ENCODE measurements at regions not wholly inside any gene's neighbourhood (a gene's known extent, or its start where the extent isn't known, plus 50 kb on each side); places are given as distances from the start of the nearest gene placed in this dataset.
"Not testable (repeated sequence)": the region's sequence is repeated elsewhere in the genome, so short reads cannot be mapped to it uniquely, and the experiment has no call there.

DNA sequence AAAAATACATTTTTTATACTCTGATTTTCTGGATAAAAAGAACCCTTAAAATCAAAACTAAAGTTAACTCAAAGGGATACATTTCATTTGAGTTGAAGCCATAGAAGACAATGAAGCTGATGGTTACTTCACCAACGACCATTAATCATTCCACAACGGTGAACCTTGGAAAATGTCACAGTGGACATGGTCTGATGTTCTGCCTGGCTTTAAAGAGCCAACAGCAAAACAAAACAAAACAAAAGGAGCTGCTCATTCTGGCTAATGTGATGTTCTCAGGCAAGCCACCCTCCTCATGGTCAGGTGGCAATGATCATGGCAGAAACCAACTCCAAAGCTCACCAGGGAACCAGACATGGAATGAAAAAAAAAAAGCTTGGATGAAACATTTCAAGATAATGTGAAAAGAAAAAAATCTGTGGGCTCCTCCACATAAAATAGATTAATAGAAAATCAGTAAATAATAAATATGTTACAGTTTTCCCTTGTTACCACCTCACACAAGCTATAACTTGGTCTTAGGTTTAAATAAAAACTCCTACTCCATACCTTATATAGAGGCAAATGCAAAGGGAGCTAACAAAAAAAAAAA lies 90.1 kb upstream of the SERTAD2 start:
- no peak for DNase-seq (ENCODE audit: low spot score)

DNA sequence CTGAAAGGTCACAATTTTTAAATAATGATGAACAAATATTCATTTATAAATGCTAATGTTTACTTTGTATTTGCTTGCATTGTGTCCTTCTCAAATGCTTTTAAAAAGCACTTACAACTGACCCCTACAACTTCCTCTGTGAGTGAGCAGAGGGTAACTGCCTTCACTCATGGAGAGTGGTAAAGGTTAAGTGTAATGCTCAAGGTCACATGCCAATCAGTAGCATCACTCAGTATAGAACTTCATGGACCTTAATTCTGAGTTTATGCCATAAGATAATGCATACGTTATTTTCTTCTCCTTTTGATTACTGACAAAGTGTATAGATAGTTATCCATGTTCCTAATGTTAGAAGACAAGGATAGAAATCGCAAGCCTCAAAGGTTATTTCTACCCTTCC lies 91.8 kb upstream of the SERTAD2 start:
- no peak for DNase-seq (ENCODE audit: low spot score)

DNA sequence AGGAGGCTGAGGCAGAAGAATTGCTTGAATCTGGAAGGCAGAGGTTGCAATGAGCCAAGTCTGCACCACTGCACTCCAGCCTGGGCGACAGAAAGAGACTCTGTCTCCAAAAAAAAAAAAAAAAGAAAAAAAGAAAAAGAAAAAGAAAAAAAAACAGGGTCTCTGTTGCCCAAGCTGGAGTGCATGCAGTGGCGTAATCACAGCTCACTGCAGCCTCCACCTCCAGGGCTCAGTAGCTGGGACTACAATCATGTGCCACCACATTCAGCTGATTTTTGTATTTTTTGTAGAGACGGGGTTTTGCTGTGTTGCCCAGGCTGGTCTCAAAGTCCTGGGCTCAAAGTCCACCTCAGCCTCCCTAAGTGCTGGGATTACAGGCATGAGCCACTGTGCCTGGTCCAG lies 94.0 kb upstream of the SERTAD2 start:
- DNase-seq (ENCODE audit: low spot score) = not testable (repeated sequence)

DNA sequence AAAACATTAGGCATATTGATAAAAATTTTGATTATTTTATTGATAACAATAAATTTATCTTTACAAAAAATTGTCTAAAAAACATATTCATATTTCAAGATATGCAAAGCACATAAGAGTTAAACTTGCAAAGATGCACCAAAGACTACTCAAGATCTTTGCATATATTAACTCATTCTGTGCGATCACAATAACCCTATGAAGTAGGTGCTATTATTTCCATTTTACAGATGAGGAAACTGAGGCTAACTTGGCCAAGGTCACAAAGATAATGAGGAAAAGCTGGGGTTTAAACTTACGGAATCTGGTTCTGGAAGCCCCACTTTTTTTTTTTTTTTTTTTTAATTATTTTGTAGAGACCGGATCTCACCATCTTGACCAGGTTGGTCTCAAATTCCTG lies 94.4 kb upstream of the SERTAD2 start:
- DNase-seq (ENCODE audit: low spot score) = no peak

DNA sequence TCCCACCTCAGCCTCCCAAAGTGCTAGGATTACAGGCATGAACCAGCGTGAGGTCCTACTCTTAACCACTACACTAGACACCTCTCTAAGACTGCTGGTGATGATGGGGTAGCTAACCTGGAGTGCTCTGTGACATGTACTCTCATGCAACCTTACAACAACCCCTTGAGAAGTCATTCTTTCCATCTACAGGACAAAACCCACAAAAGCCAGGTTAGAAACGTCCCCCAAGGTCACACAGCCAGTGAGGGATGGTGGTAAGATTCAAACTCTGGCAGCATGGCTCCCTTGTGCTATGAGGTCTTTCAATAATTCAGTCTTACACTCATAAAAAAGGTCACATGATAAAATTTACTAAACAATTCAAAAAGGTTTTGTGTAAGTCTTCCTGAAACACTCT lies 94.8 kb upstream of the SERTAD2 start:
- no peak for DNase-seq (ENCODE audit: low spot score)

DNA sequence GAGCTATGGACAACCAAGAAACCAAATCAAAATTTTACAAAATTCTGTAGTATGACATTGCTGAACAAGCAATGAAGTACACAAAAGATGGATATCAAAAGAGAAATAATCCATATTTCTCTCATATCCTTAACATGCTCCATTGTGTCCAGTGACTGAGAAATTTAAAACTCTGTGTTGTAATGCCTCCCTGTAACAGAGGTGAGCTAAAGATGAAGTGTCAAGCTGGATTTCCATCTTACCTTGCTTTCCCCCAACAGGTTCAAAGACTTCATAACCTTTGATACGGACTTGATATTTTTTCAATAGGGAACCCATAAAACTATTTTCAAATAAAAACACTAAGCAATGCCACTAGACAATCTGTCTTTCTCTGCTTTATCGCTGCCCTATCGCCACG lies 95.7 kb upstream of the SERTAD2 start:
- DNase-seq (ENCODE audit: low spot score) = no peak

DNA sequence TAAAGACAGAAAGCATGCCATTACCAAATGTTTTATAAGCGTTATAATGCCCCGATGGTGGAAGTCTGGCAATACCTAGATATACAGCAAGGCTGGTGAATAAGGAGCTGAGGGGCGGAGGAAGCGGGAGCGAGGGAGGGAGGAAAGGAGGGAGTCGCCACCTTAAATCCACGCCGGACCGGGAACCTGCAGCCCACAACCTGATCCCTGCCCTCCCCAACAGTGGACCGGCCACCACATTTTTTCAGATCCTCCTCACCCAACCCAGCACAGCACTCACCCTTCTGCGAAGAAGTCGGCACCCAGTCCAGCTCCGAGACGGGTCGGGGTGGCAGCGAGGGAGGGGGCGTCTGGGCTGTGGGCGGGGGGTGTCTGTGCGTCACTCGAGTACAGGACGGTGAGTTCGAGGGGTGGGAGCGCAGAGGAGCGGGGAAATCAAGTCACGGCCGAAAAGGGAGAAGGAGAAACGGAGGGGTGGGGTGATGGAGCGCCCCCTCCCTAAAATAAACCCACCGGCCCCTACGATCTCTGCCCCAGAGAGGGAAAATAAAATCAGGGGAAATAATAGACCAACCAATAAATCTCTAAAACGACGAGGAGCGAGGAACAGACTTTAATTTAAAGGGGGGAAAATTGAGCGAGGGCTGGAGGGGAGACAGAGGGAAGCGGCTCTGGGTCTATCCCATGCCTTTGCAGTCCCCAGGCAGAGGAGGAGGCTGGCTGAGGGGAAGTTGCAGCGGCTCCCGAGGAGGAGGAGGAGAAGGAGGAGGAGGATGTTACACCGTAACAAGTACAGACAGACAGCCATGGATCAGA lies 96.5 kb upstream of the SERTAD2 start:
- DNase-seq (ENCODE audit: low spot score) = no peak

DNA sequence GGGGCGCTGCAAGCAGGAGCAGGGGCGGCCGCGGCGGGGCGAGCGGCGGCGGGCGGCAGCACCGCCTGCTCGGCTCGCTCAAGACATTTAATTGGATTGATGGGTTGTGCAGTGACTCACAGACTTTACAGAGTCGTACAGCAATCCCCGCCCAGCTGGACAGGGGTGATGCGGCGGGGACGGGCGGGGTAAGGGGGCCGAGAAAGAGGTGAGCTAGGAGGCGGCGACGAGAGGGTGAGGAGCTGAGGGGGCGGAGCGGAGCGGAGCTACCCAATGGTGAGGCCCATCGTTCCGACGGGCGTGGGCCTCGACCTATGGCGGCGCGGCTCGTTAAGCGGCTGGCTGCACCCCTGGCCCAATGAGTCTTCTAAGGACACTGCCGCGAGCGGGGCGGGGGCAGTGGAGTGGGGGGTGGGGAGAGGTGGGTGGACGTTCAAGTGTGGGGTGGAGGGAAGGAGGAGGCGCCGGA lies 97.1 kb upstream of the SERTAD2 start:
- peak; percentile 99 for DNase-seq (ENCODE audit: low spot score)

DNA sequence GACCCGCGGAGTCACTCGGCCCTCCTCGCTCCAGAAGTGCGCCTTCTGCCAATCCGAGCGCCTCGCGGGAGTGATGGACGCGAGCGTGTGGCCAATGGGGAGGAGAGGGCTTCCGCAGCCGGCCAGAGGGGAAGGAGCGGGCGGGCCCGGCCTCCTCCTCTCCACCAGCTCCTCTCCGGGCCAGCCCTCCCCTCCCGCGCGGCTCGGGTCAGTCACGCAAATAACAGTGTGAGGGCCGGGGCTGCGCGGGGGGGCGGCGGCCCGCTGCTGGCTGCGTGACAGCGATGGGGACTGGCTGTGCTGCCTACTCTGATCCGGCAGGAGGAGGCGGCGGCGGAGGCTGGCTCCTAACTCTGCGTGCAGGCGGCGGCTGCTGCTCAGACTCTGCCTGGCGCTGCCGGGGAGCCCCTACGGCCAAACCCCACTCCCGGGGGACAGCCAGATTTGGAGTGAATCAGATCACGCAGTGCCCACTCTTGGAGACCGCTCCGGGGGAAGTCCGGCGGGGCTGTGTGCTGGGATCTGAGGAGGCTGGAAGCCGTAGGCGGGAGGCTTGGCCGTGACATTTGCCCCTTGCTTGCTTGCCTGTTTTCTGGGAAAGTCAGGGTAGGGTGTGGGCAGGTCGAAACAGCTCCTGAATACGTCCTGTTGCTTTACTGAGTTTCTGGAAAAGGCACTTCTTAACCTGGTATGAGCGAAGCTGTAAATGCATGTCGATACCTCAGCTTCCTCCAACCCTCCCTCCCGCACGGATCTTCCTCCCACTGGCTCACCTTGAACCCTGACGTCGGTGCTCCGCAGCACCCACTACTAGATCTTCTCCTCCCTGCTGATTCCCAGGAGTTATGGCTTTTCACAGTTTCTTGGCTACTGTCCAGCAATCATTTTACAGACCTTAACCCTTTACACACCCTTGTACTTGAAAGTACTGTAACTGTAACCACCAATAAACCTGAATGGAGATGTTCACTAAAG lies 97.9 kb upstream of the SERTAD2 start:
- peak; percentile 27 for DNase-seq (ENCODE audit: low spot score)

DNA sequence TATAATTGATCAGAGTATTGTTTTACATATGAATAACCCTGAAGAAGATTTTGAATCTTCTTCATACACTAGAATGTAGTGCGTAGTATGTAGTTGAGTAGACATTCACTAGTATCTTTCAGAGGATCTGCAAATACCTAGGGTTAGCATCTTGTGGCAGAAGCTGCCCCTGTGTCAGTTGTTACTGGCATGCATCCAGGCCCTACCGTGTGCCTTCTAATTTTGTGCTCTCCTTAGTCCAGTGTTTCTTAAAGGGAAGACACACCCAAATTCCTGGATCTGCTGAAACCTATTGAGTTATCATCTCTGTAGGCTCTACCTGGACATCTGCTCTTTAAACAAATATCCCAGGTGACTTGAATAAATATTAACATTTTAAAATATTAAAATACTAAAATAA lies 99.7 kb upstream of the SERTAD2 start:
- DNase-seq (ENCODE audit: low spot score) = no peak

DNA sequence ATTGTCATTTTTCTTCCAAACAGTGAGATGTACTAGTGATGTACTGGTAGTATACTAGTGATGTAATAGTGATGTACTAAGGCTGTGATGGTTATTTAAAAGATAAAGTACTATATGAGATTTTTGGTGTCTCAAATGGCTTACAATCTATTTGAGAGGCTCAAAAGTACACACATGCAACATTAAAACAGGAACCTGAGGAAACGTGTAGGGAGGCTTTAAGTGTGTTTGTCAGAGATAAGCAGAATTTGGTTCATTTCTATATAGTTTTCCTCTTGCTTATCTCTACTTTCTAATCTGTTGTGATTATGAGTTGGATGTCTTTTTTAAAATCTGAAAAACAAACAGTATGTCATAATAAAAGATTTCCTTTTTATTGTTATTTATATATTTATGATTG lies 100.9 kb upstream of the SERTAD2 start:
- no peak for DNase-seq (ENCODE audit: low spot score)

DNA sequence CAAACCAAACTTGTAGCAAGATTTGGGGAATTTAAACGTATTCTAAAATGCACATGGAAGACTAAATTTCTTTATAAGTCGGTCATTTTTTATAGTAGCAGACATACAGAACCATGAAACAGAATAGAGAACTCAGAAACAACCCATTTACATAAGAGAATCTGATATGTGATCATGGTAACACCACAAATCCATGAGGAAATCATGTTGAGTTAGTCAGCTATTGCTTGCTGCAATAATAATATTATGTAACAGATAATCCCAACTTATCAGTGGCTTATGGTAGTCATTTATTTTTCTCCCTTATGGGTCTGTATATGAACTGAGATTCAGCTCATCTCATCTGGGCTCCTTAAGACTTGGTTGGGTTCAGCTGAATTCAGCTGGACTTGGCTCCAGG lies 103.4 kb upstream of the SERTAD2 start:
- DNase-seq (ENCODE audit: low spot score) = no peak

DNA sequence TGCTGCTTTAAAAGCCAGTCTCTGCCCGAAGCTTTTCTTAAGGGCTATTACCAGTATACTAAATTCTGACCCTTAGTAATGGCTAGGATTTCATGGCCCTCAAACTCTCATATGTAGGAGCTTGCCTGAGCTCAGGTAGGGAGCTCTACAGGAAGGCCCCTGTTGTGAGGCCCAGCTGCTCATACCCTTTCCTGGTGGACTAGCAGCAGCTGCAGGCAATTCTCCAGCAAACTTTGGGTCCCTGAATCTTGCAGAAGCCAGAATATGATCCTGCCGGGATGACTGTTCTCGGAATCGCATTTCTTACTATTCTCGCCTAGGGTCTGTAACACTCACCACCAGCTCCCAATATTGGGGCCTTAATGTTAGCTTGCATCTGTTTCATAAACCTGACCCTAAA lies 106.4 kb upstream of the SERTAD2 start:
- DNase-seq (ENCODE audit: low spot score) = no peak

DNA sequence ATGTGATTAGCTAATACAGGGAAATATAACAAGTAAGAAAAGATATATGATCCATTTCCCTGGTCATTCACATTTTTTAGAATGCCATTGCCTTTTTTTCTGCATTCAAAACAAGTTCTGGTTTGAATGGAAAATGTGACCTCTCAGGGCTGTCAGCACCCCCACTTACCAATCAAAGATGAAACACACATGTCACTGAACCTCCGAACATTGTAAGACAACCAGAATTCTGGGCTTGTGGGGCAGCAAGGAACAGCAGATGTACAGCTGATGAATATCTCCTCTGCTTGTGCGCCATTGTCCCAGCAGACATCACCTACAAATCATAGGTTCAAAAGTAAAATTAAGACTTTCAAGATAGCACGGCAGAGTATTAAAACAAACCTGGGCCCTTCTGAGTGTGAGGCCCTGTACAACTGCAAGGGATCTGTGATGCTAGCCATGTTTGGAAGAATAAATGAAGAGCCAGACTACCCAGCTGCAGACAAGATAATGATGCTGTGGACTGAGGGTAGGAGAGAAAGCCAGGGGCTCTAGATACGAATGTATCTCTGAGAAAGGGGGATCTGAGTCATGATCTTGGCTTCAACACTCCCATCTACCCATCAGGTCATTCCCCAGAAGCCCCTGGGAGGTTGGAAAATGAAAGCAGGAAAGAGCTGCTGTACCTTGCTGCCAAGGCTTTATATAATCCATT lies 108.7 kb upstream of the SERTAD2 start:
- no peak for DNase-seq (ENCODE audit: low spot score)

DNA sequence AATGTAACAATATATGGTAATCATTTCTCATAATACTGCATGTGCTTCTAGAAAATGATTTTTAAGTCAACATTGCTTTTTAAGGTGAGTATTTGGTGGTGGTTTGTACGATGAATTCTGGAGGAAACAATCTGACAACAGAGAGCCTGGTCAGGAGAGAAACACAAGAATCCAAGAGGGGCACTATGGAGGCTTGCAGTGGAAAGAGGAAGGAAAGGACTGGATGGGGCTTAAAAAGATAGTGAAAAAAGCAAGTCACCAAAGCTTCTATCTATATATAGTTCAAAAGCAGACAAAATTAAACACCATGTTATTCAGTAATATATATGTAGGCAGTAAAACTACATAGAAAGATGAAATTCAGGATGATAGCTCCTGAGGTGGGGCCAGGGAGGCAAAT lies 109.4 kb upstream of the SERTAD2 start:
- DNase-seq (ENCODE audit: low spot score) = no peak

DNA sequence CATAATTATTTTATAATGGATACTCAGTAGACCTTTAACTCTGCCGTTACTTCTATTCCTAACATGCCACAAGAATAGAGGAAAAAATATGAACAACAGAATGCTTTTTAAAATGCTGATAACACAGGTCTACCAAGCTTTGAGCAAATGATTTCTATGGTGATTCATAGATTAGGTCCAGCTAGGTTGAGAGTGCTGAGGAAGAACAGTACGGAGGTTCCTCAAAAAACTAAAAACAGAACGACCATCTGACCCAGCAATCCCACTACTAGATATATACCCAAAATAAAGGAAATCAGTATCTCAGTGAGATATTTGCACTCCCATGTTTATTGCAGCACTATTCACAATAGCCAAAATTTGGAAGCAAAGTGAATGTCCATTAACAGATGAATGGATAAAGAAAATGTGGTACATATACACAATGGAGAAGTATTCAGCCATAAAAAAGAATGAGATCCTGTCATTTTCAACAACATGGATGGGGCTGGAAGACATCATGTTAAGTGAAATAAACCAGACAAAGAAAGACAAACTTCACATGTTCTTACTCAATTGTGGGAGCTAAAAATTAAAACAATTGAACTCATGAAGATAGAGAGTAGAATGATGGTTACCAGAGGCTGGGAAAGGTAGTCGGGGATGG lies 111.6 kb upstream of the SERTAD2 start:
- no peak for DNase-seq (ENCODE audit: low spot score)

DNA sequence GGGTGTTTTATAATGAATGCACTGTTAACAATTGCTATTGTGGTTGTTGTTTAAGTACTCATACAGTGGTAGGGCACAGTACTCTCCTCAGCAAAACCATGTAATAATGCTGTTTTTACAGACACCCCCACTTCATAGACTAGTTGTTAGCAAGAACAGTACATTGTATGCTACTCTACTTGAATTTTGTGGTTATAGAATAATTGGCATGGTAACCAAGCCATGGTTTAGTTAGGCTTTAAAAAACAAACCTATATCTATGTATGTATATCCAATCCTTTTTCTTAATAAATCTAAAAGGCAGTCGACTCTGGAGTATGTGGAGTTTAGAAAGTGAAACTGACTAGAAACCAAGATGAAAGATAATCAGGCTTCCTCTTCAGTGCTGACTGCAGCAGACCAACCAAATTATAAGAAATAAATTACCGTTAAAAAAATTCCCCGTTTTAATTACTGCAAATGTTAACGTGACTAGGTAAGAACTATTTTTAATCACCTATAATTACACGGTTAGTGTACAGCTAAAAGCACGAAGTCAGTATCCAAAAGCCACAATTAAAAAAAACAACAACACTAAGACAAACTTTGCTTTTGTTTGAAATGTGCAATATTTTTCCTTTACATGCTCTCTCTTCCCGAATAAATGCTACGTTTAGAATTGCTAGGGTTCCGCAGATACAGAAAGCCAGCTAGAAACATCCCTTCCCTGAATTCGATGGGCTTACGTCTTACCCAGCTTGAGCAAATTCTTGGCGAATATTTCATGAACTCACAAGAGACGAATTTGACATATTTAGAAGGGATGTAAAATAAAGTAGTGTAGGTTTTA lies 113.3 kb upstream of the SERTAD2 start:
- DNase-seq (ENCODE audit: low spot score) = peak; percentile 58

DNA sequence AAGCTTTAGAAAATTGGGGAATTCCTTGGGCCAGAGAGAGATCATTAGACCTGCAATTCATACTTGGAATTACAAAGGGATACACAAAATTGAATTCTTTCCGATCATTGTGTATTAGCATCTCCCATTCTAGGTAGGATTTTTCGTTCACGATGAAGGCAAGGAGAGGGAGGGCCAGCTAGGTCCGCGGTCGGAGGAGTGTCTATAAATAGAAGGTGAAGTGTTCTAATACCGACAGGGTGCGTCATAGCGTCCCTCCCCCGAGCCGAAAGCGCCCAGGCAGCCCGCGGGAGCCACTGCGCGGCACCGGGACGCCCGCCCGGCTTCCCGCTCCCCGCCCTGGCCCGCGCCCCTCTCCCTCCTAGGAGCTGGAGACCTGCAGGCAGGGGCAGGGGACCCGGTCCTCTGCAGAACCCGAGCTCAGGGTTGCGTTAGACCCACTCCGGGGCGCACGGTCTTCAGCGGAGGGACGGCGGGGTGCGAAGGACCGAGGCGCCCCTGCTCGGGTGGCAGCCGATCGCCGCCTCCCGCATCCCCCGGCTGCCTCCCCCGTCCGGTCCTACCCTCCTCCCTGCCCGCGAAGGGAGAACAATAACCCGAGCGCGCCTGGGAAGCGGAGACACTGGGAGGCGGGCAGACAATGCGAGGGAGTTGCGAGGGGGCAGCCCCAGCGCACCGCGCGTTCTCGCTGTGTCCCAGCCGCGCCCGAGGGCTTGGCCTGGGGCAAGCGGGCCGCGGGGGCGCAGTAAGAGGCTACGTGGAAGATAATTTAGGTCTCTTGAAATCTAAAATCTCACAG lies 114.2 kb upstream of the SERTAD2 start:
- DNase-seq (ENCODE audit: low spot score) = peak; percentile 79

DNA sequence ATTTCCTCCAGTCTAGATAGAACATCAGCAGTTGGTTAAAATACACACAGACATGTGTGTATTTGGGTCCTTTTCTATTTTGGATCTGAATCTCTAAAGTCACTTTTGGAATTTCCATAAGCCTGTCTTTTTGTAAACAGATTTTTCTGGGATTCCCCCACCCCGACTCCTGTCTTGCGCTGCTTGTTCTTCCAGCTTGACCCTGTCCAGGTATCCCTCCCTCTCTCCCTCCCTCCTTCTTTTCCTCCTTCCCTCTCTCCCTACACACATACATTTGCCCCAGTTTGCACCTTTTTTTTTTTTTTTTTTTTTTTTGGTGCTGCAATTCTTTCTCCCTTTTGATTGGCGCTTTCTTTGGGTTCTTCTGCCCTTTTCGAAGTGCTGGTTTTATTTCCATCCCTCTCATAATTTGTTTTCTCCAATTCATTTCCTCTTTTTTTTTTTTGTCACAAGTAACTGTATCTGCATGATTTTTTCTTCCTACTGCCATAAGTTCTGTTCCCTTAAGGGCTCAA lies 114.8 kb upstream of the SERTAD2 start:
- no peak for DNase-seq (ENCODE audit: low spot score)
